ENCODE measurements at regions not wholly inside any gene's neighbourhood (a gene's known extent, or its start where the extent isn't known, plus 50 kb on each side); places are given as distances from the start of the nearest gene placed in this dataset.

DNA sequence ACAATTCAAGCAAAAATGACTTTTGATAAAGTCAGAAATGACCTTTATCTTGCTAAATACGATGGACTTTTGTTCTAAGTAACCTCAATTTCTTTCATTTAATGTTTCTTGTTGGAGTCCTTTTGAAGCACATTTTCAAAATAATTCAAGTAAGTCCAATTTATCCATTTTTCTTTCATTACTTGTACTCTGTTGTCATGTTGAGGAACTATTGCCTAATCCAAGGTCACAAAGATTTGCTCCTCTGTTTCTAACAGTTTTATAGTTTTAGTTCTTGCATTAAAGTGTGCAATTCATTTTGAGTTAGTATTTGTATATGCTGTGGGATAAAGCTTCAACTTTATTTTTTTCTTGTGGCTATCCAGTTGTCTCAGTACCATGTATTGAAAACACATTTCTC lies 66.7 kb downstream of the CCER1 start:
- Histone ChIP-seq H3K27me3 (no peaks in the 10 kb centered on the region), H3K27ac (no peak overlapping the region), H3K36me3 (no peaks in the 10 kb centered on the region), H3K4me1 (no peaks in the 10 kb centered on the region), H3K4me3 (replicated peaks in 1 of 3) (no peak overlapping the region), H3K9me3 (no peaks in the 10 kb centered on the region)
- intact Hi-C loops (cut with DNase I), result no loop called here
- DNase-seq, result no peak
- WGBS, 2 donors, result 39 to 55% methylated on average over 1 of the region's 1 CpG
- no peak for TF ChIP-seq POLR2A (IDR thresholded peaks at IDR 0.05)
- TF ChIP-seq CTCF (IDR thresholded peaks at IDR 0.05), result no peak

- H3K4me3 ChIP-seq (replicated peaks in 1 of 3), result no peak overlapping the region
- no peaks in the 10 kb centered on the region for H3K9me3 ChIP-seq
- WGBS, 2 donors, result 92 to 96% methylated on average over 4 of the region's 4 CpGs
- H3K36me3 ChIP-seq, result no peaks in the 10 kb centered on the region
- H3K4me1 ChIP-seq, result no peaks in the 10 kb centered on the region
- no peak for TF ChIP-seq CTCF (IDR thresholded peaks at IDR 0.05)
- no peak for TF ChIP-seq POLR2A (IDR thresholded peaks at IDR 0.05)
- no peaks in the 10 kb centered on the region for H3K27me3 ChIP-seq
- DNase-seq, result no peak
- intact Hi-C loops (cut with DNase I), result no loop called here
- H3K27ac ChIP-seq, result no peak overlapping the region
These were observed 71.5 kb downstream of the CCER1 start for GRCh38 chr12:90883456-90883855.

GRCh38 chr12:90871726-90872096 lies 83.3 kb downstream of the CCER1 start:
- no peak for DNase-seq
- H3K36me3 ChIP-seq, result no peaks in the 10 kb centered on the region
- TF ChIP-seq CTCF (IDR thresholded peaks at IDR 0.05) (no peak), POLR2A (IDR thresholded peaks at IDR 0.05) (no peak)
- H3K27ac ChIP-seq, result no peak overlapping the region
- no peak overlapping the region for H3K4me3 ChIP-seq (replicated peaks in 1 of 3)
- H3K9me3 ChIP-seq, result no peaks in the 10 kb centered on the region
- no peaks in the 10 kb centered on the region for H3K27me3 ChIP-seq
- WGBS, 2 donors, result 87 to 92% methylated on average over 2 of the region's 2 CpGs
- H3K4me1 ChIP-seq, result no peaks in the 10 kb centered on the region
- intact Hi-C loops (cut with DNase I), result no loop called here

GRCh38 chr12:90870971-90871725 lies 83.8 kb downstream of the CCER1 start:
- no peaks in the 10 kb centered on the region for H3K9me3 ChIP-seq
- no peaks in the 10 kb centered on the region for H3K36me3 ChIP-seq
- WGBS, 2 donors, result 65 to 83% methylated on average over 1 of the region's 1 CpG
- H3K4me3 ChIP-seq (replicated peaks in 1 of 3), result no peak overlapping the region
- DNase-seq, result no peak
- TF ChIP-seq CTCF (IDR thresholded peaks at IDR 0.05) (no peak), POLR2A (IDR thresholded peaks at IDR 0.05) (no peak)
- H3K27ac ChIP-seq, result no peak overlapping the region
- H3K4me1 ChIP-seq, result no peaks in the 10 kb centered on the region
- no peaks in the 10 kb centered on the region for H3K27me3 ChIP-seq
- intact Hi-C loops (cut with DNase I), result no loop called here

DNA sequence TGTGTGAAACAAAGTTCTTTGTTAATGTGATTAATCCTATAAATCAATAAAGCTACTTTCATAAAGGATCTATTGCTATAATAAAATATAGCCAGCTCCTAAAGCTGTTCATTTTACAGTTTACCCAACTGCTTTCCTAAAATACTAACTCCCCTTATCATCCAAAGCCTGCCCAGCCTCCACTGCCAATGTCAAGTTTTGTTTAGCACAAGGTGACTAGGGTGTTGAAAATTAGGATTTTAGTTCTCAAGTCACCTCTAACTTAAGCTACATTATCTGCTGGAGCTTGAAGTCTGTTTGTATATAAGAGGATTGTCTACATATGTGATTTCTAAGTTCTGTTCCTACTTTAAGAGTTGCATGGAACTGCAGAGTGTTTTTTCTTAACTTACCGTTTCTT lies 86.3 kb downstream of the CCER1 start:
- Histone ChIP-seq H3K36me3 (no peaks in the 10 kb centered on the region), H3K9me3 (no peaks in the 10 kb centered on the region), H3K27me3 (no peaks in the 10 kb centered on the region), H3K4me1 (no peaks in the 10 kb centered on the region), H3K27ac (no peak overlapping the region), H3K4me3 (replicated peaks in 1 of 3) (no peak overlapping the region)
- intact Hi-C loops (cut with DNase I), result no loop called here
- DNase-seq, result no peak
- 89 to 92% methylated on average over 1 of the region's 1 CpG for WGBS, 2 donors
- TF ChIP-seq CTCF (IDR thresholded peaks at IDR 0.05), result no peak
- no peak for TF ChIP-seq POLR2A (IDR thresholded peaks at IDR 0.05)

Measured in thyroid gland (tissue), 4 donors.